BJ (cell line): ENCODE measurements at regions not wholly inside any gene's neighbourhood (a gene's known extent, or its start where the extent isn't known, plus 50 kb on each side); places are given as distances from the start of the nearest gene placed in this dataset.

Experiments used
- CTCF ChIA-PET: fragments of 350-600 bp; formaldehyde crosslinking; extraction: SDS; loops from one replicate; lab custom pipeline; 2021; ENCODE audit warnings: antibody characterized with exemption, inconsistent platforms; lab: Yijun Ruan, JAX
- POLR2A ChIA-PET: fragments of 300-600 bp; sonication (Branson Sonifier 250); formaldehyde crosslinking; extraction: SDS; loops from one replicate; lab custom pipeline; 2021; ENCODE audit warnings: antibody characterized with exemption; lab: Charles Lee
- DNase-seq: peaks from one replicate; pipeline ENCODE4 v3.0.0-alpha.2; 2011; ENCODE audit warnings: low read depth
- H3K27me3 ChIP-seq: 2 replicates; pipeline ENCODE4 v1.6.0; 2011; ENCODE audit warnings: low read length; ENCODE audit not compliant: control insufficient read depth, insufficient read depth
- H3K36me3 ChIP-seq: 2 replicates; pipeline ENCODE4 v1.5.1; 2011; ENCODE audit warnings: low read length; ENCODE audit not compliant: control insufficient read depth, insufficient read depth
- H3K4me3 ChIP-seq: 2 replicates; pipeline ENCODE4 v1.5.1; 2011; ENCODE audit warnings: low read depth, mild to moderate bottlenecking, control low read depth, low read length
- TF ChIP-seq, protein P1 (sequence below): IDR thresholded peaks from 2 replicates; pipeline ENCODE4 v1.5.1; 2011; ENCODE audit warnings: low read depth, mild to moderate bottlenecking, control low read depth, inconsistent platforms, low read length, moderate library complexity; ENCODE audit not compliant: insufficient read depth

DNA sequence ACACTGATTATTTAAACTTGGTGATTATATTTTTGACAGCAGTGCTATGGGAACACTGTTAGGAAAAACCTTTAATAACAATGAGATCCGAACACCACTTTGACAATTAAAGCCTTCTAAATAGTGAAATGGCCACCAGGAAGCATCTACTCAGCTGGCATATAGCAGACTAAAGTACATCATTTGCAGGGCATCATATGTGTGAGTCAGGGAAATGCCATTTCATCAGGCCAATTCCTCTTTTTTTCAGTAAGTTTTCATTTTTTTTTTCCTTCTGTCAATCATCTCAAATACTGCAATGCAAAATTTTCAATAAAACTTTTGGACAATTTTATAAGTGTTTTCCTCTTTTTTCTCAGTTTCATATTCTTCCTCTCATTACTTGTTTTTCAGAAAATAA lies 521.4 kb upstream of the SEMA3D start:
- TF ChIP-seq, protein P1, sequence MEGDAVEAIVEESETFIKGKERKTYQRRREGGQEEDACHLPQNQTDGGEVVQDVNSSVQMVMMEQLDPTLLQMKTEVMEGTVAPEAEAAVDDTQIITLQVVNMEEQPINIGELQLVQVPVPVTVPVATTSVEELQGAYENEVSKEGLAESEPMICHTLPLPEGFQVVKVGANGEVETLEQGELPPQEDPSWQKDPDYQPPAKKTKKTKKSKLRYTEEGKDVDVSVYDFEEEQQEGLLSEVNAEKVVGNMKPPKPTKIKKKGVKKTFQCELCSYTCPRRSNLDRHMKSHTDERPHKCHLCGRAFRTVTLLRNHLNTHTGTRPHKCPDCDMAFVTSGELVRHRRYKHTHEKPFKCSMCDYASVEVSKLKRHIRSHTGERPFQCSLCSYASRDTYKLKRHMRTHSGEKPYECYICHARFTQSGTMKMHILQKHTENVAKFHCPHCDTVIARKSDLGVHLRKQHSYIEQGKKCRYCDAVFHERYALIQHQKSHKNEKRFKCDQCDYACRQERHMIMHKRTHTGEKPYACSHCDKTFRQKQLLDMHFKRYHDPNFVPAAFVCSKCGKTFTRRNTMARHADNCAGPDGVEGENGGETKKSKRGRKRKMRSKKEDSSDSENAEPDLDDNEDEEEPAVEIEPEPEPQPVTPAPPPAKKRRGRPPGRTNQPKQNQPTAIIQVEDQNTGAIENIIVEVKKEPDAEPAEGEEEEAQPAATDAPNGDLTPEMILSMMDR, result no peak
- no peak for DNase-seq

DNA sequence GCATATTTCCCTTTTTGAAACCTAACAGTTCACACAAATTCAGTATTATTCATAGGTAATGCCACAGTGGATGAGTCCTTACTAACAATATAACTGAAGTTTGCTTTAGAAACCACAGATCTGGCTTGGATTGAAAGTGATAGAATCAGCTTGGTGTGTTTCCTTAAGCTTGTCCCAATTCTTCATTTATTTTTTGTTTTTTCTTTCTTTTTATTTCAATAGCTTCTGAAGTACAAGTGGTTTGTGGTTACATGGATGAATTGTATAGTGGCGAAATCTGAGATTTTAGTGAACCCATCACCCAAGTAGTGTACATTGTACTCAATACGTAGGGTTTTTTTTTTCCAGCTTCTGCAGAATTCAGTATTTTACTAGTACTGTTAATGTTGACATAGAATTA lies 518.2 kb upstream of the SEMA3D start:
- Histone ChIP-seq H3K36me3 (no peaks in the 10 kb centered on the region), H3K27me3 (no peaks in the 10 kb centered on the region), H3K4me3 (no peak overlapping the region)
- CTCF ChIA-PET, result interaction anchor here (0.6 kb wide), 1 partner anchor 1200 kb away, joined by 3 read pairs; no protein-coding TSS in a partner anchor
- no peak for DNase-seq
- POLR2A ChIA-PET, result no interaction called here
- TF ChIP-seq, protein P1, result no peak

More for the DNA sequence above, 521.4 kb upstream of the SEMA3D start:
- Histone ChIP-seq H3K36me3 (no peaks in the 10 kb centered on the region), H3K27me3 (no peaks in the 10 kb centered on the region), H3K4me3 (no peak overlapping the region)
- POLR2A ChIA-PET, result no interaction called here
- CTCF ChIA-PET, result no interaction called here

DNA sequence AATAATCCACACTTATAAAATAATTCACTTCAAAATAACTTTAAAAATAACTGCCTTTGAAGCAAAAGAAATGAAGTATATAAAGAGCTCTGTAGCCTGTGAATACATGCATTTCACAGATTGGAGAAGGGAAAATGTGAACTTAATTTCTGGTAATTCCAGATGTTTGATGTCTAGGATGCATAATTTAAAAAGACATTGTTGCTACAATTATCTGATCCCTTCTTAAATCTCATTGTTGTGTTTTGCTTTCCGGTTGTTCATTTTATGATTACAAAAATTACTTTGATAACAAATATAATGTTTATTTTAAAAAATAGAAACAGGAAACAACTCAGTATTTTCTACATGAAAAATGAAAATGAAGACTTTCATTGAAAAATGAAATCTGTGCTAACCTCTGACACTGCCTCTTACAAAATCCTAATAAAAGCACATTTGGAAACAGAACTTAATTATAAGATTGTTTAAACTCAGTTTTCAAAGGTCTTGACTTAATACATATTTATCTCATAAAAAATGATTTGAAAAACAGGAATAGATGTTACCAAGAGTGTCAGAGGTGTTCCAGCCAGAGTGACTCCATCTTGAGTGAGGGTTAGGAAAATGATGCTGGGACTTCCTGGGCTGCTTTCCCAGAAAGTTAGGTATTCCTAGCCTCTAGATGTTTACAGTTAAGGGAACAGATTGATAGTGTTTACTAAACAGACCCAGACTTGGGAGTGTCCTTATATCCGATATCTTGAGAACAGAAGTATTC lies 516.6 kb upstream of the SEMA3D start:
- H3K4me3 ChIP-seq, result no peak overlapping the region
- no peak for DNase-seq
- H3K36me3 ChIP-seq, result no peaks in the 10 kb centered on the region
- TF ChIP-seq, protein P1, result no peak
- H3K27me3 ChIP-seq, result no peaks in the 10 kb centered on the region
- ChIA-PET CTCF (no interaction called here), POLR2A (interaction anchor here (0.7 kb wide), 1 partner anchor 20 kb away, joined by 3 read pairs; no protein-coding TSS in a partner anchor)

DNA sequence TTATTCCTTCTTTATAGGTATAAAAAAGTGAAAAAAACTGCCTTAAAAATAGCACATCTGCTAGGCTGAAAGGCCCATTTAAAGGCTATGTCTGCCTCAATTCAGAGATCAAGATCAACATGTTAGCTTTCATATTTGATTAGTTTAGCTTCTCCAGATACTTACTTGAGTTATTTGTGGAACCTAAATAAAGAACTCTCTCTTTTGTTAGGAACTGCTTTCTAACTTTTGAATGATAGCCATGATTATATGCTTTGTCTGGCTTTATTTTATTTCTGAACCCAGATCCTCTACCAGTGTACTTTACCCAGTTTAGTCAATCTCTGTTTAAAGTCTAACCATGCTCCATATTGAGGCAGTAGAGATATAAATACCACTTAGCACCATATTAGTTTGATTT lies 515.5 kb upstream of the SEMA3D start:
- ChIA-PET CTCF (interaction anchor here (0.6 kb wide), 1 partner anchor 11 kb away, joined by 3 read pairs; no protein-coding TSS in a partner anchor), POLR2A (no interaction called here)

DNA sequence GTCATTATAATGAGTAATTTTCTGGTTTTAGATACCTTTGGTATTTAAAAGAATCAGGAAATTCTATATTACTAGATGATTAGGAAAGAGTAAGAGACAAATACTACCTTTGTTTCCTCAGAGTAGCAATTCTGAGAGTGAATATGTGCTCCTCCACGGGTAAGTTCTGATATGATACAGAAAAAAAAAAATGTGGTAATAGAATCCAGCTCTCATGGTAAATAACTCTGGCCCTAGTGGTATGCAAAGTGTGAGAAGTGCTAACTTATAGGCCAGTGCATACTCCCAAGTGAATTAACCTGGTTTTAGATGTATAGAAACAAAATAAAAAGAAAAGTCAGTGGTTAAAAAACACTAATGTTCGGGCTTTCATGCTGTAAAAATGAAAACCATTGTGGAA lies 512.6 kb upstream of the SEMA3D start:
- DNase-seq, result no peak
- no peaks in the 10 kb centered on the region for H3K27me3 ChIP-seq
- CTCF ChIA-PET, result no interaction called here
- H3K4me3 ChIP-seq, result no peak overlapping the region
- POLR2A ChIA-PET, result no interaction called here
- no peaks in the 10 kb centered on the region for H3K36me3 ChIP-seq
- TF ChIP-seq, protein P1, result no peak

More for the DNA sequence above, 515.5 kb upstream of the SEMA3D start:
- Histone ChIP-seq H3K36me3 (no peaks in the 10 kb centered on the region), H3K4me3 (no peak overlapping the region), H3K27me3 (no peaks in the 10 kb centered on the region)
- TF ChIP-seq, protein P1, result no peak
- DNase-seq, result no peak
